Fibroblast of lung (primary cell): ENCODE measurements at regions not wholly inside any gene's neighbourhood (a gene's known extent, or its start where the extent isn't known, plus 50 kb on each side); places are given as distances from the start of the nearest gene placed in this dataset.
A peak's percentile ranks its signal among the peaks of the same experiment; 100 is the strongest.

Source experiments
- DNase-seq, 2 donors: peaks; one replicate each; pipeline versions ENCODE4 v3.0.0 to v3.0.0-alpha.2; 2010; ENCODE audit warnings: low read depth in 2 of 2
- H2AFZ ChIP-seq: 2 replicates; pipeline ENCODE4 v1.5.1; 2012; ENCODE audit warnings: low read length, control low read depth, inconsistent platforms
- H3K27ac ChIP-seq: 2 replicates; pipeline ENCODE4 v1.5.1; 2011; ENCODE audit warnings: low read length, control low read depth; ENCODE audit not compliant: insufficient read depth
- H3K27me3 ChIP-seq: 2 replicates; pipeline ENCODE4 v1.5.1; 2011; ENCODE audit warnings: mild to moderate bottlenecking, low read length; ENCODE audit not compliant: control insufficient read depth, insufficient read depth
- H3K36me3 ChIP-seq: 2 replicates; pipeline ENCODE4 v1.5.1; 2011; ENCODE audit warnings: low read length; ENCODE audit not compliant: control insufficient read depth, insufficient read depth
- H3K4me1 ChIP-seq: 2 replicates; pipeline ENCODE4 v1.5.1; 2011; ENCODE audit warnings: low read length; ENCODE audit not compliant: control insufficient read depth, insufficient read depth; ENCODE audit errors: extremely low read depth
- H3K4me2 ChIP-seq: 2 replicates; pipeline ENCODE4 v1.5.1; 2011; ENCODE audit warnings: low read length, control low read depth; ENCODE audit not compliant: insufficient read depth; ENCODE audit errors: extremely low read depth
- H3K4me3 ChIP-seq, 4 experiments: fragments of 200-600 bp in 1 of 4; sonication (generic) in 1 of 4; replicated peaks in 1 of 4; 2 replicates each; pipeline ENCODE4 v1.5.1; 2011 to 2016; ENCODE audit warnings: low read length in 4 of 4, low read depth in 3 of 4, mild to moderate bottlenecking in 3 of 4, control low read depth in 2 of 4, inconsistent platforms in 1 of 4, mixed read lengths in 1 of 4; ENCODE audit not compliant: insufficient read depth in 1 of 4; ENCODE audit errors: control extremely low read depth in 1 of 4
- H3K79me2 ChIP-seq: 2 replicates; pipeline ENCODE4 v1.5.1; 2012; ENCODE audit warnings: mild to moderate bottlenecking, low read length, inconsistent platforms; ENCODE audit not compliant: control insufficient read depth, insufficient read depth
- H3K9ac ChIP-seq: 2 replicates; pipeline ENCODE4 v1.5.1; 2011; ENCODE audit warnings: mild to moderate bottlenecking, low read length, control low read depth; ENCODE audit not compliant: insufficient read depth
- H3K9me3 ChIP-seq: 2 replicates; pipeline ENCODE4 v1.5.1; 2012; ENCODE audit warnings: low read depth, low read length; ENCODE audit not compliant: control insufficient read depth, insufficient read depth
- H4K20me1 ChIP-seq: 2 replicates; pipeline ENCODE4 v1.5.1; 2011; ENCODE audit warnings: low read length; ENCODE audit not compliant: control insufficient read depth, insufficient read depth; ENCODE audit errors: extremely low read depth
- CTCF ChIP-seq, 2 donors: IDR thresholded peaks in 1 of 2; conservative IDR thresholded peaks in 1 of 2; 1 replicate in 1 of 2; 2 replicates in 1 of 2; pipeline ENCODE4 v1.5.1; 2011 to 2012; ENCODE audit warnings: low read length in 2 of 2, control low read depth in 1 of 2, inconsistent platforms in 1 of 2, low read depth in 1 of 2, mild to moderate bottlenecking in 1 of 2
- EZH2 ChIP-seq: IDR thresholded peaks from 2 replicates; pipeline ENCODE4 v1.5.1; 2012; ENCODE audit warnings: low read length, control low read depth, mild to moderate bottlenecking; ENCODE audit errors: missing control alignments

DNA sequence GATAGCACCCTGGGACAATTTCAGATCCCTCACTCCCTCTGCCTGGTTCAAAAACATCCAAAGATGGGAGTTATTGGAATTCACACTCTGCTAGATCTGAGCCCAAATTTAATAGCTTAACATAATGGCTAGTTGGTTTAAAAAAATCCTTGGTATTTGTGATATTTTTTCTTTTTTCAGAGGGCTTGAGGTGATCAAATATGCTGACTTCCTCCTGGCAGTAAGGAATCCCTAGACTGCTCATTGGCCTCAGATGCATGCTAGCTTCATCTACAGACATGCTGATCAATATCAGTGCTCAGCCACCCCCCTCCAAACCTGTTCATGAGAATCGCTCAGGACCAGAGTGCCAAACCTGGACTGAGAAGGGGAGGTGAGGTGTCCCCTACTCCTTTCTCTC lies 74.7 kb upstream of the PLPP4 start:
- Histone ChIP-seq H3K27me3 (no peaks in the 10 kb centered on the region), H3K4me1 (no peaks in the 10 kb centered on the region), H3K4me3 (no peak overlapping the region), H3K4me2 (no peak overlapping the region), H3K27ac (no peak overlapping the region), H3K79me2 (no peaks in the 10 kb centered on the region), H2AFZ (no peak overlapping the region), H4K20me1 (no peaks in the 10 kb centered on the region), H3K36me3 (no peaks in the 10 kb centered on the region), H3K9me3 (no peaks in the 10 kb centered on the region), H3K9ac (no peak overlapping the region)
- TF ChIP-seq EZH2 (no peak), CTCF (conservative IDR thresholded peaks at IDR 0.05 in 1 of 2, IDR thresholded peaks at IDR 0.05 in 1 of 2; ENCODE audit: low read depth in 1 of 2, low read length in 2 of 2) (no peak)
- peak in 1 of 2 donors; percentile 52 for DNase-seq

- H2AFZ ChIP-seq: no peak overlapping the region
- no peaks in the 10 kb centered on the region for H3K36me3 ChIP-seq
- H3K9me3 ChIP-seq: no peaks in the 10 kb centered on the region
- no peaks in the 10 kb centered on the region for H3K79me2 ChIP-seq
- no peak overlapping the region for H3K27ac ChIP-seq
- no peaks in the 10 kb centered on the region for H4K20me1 ChIP-seq
- H3K4me3 ChIP-seq: no peak overlapping the region
- H3K27me3 ChIP-seq: no peaks in the 10 kb centered on the region
- no peaks in the 10 kb centered on the region for H3K4me1 ChIP-seq
- TF ChIP-seq CTCF (conservative IDR thresholded peaks at IDR 0.05 in 1 of 2, IDR thresholded peaks at IDR 0.05 in 1 of 2; ENCODE audit: low read depth in 1 of 2, low read length in 2 of 2) (no peak), EZH2 (no peak)
- H3K4me2 ChIP-seq: no peak overlapping the region
- H3K9ac ChIP-seq: no peak overlapping the region
- DNase-seq: no peak
Measured at GRCh38 chr10:120385992-120386391, 71.0 kb upstream of the PLPP4 start.

DNA sequence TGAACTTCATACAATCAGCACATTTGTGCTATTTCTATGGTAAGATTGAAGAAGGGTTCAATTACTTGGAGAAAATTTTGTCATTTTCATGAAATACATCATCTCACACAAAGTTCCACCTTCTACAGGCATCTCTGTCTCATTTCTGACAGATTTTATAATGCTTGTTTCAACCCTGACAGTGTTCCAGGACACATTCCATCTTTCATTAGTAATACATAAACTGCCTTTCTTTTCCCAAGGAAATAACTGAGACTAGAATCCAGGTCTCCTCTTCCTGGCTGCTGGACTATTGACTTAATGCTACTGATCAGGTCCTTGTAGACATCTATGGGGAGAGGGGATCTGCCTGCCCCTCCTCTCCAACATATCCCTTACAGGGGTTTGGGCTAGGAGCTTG lies 70.1 kb upstream of the PLPP4 start:
- no peak overlapping the region for H3K4me3 ChIP-seq
- peak in 1 of 2 donors; percentile 65 for DNase-seq
- H2AFZ ChIP-seq: no peak overlapping the region
- H3K9me3 ChIP-seq: no peaks in the 10 kb centered on the region
- no peaks in the 10 kb centered on the region for H4K20me1 ChIP-seq
- H3K36me3 ChIP-seq: no peaks in the 10 kb centered on the region
- no peaks in the 10 kb centered on the region for H3K4me1 ChIP-seq
- H3K9ac ChIP-seq: no peak overlapping the region
- no peaks in the 10 kb centered on the region for H3K27me3 ChIP-seq
- H3K4me2 ChIP-seq: no peak overlapping the region
- no peaks in the 10 kb centered on the region for H3K79me2 ChIP-seq
- H3K27ac ChIP-seq: no peak overlapping the region
- TF ChIP-seq EZH2: no peak
- no peak for TF ChIP-seq CTCF (conservative IDR thresholded peaks at IDR 0.05 in 1 of 2, IDR thresholded peaks at IDR 0.05 in 1 of 2; ENCODE audit: low read depth in 1 of 2, low read length in 2 of 2)
